ENCODE measurements at regions not wholly inside any gene's neighbourhood (a gene's known extent, or its start where the extent isn't known, plus 50 kb on each side); places are given as distances from the start of the nearest gene placed in this dataset.
"Not testable (repeated sequence)": the region's sequence is repeated elsewhere in the genome, so short reads cannot be mapped to it uniquely, and the experiment has no call there.

DNA sequence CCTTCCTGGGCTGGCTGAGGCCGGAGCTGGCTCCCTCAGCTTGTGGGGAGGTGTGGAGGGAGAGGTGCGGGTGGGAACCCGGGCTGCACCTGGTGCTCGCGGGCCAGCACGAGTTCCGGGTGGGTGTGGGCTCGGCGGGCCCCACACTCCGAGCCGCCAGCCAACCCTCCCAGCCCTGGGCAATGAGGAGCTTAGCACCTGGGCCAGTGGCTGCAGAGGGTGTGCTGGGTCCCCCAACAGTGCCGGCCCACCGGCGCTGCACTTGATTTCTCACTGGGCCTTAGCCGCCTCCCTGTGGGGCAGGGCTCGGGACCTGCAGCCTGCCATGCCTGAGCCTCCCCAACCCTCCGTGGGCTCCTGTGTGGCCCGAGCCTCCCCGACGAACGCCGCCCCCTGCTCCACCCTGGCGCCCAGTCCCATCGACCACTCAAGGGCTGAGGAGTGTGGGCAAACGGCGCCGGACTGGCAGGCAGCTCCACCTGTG lies 182.7 kb upstream of the PAQR3 start:
- Histone ChIP-seq H3K9me3 (peaks cover 15 to 68% (median 48%) of the 10 kb centered on the region in 4 donors), H3K36me3 (no peaks in the 10 kb centered on the region), H3K4me3 (no peak overlapping the region), H3K27ac (no peak overlapping the region), H3K4me1 (no peaks in the 10 kb centered on the region), H3K27me3 (no peaks in the 10 kb centered on the region)
- WGBS, 5 donors = 92 to 97% (median 95%) methylated on average over 11 to 27 of the region's 27 CpGs
- intact Hi-C loops (cut with DNase I; ENCODE audit: low total_unique reads) = no loop called here
- TF ChIP-seq POLR2AphosphoS5 (IDR thresholded peaks at IDR 0.05) (no peak), EP300 (IDR thresholded peaks at IDR 0.05) (no peak), POLR2A (IDR thresholded peaks at IDR 0.05) (no peak)
- TF ChIP-seq, protein P1, sequence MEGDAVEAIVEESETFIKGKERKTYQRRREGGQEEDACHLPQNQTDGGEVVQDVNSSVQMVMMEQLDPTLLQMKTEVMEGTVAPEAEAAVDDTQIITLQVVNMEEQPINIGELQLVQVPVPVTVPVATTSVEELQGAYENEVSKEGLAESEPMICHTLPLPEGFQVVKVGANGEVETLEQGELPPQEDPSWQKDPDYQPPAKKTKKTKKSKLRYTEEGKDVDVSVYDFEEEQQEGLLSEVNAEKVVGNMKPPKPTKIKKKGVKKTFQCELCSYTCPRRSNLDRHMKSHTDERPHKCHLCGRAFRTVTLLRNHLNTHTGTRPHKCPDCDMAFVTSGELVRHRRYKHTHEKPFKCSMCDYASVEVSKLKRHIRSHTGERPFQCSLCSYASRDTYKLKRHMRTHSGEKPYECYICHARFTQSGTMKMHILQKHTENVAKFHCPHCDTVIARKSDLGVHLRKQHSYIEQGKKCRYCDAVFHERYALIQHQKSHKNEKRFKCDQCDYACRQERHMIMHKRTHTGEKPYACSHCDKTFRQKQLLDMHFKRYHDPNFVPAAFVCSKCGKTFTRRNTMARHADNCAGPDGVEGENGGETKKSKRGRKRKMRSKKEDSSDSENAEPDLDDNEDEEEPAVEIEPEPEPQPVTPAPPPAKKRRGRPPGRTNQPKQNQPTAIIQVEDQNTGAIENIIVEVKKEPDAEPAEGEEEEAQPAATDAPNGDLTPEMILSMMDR (IDR thresholded peaks at IDR 0.05) = no peak
- no peak for DNase-seq

DNA sequence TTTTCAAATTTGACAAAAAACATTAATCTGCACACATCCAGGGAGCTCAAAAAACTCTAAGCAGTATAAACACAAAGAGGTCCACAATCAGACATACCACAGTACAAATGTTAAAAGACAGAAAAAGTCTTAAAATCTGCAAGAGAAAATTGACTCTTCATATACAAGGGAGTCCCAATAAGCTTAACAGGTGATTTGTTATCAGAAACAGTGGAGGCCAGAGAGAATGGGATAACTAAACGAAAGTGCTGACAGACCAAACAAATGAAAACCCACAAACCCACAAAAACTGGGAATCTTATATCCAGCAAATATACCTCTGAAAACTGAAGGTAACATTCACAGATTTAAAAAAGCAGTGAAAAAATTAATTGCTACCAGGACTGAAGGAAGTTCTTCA lies 182.0 kb upstream of the PAQR3 start:
- 84 to 90% (median 88%) methylated on average over 1 of the region's 1 CpG for WGBS, 5 donors
- intact Hi-C loops (cut with DNase I; ENCODE audit: low total_unique reads) = no loop called here
- Histone ChIP-seq H3K27ac (no peak overlapping the region), H3K27me3 (no peaks in the 10 kb centered on the region), H3K4me3 (no peak overlapping the region), H3K9me3 (peaks cover 15 to 71% (median 49%) of the 10 kb centered on the region in 4 donors), H3K4me1 (no peaks in the 10 kb centered on the region), H3K36me3 (no peaks in the 10 kb centered on the region)
- TF ChIP-seq EP300 (IDR thresholded peaks at IDR 0.05) = no peak
- TF ChIP-seq POLR2A (IDR thresholded peaks at IDR 0.05) = no peak
- DNase-seq = no peak

DNA sequence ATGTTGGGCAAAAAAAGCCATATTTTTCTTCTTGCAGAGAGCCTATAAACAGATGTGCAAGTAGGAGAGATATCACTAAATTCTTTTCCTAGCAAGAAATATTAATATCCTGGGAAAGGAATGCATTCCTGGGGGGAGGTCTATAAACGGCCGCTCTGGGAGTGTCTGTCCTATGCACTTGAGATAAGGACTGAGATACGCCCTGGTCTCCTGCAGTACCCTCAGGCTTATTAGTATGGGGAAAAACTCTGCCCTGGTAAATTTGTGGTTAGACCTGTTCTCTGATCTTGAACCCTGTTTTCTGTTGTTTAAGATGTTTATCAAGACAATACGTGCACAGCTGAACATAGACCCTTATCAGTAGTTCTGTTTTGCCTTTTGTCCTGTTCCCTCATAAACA lies 177.8 kb upstream of the PAQR3 start:
- 77 to 91% (median 86%) methylated on average over 4 of the region's 4 CpGs for WGBS, 5 donors
- H3K4me3 ChIP-seq; H3K4me1 ChIP-seq; H3K27ac ChIP-seq; DNase-seq; intact Hi-C loops (cut with DNase I; ENCODE audit: low total_unique reads); H3K36me3 ChIP-seq; H3K27me3 ChIP-seq: not testable (repeated sequence)
- H3K9me3 ChIP-seq = peaks cover 10 to 52% (median 43%) of the 10 kb centered on the region in 4 donors

DNA sequence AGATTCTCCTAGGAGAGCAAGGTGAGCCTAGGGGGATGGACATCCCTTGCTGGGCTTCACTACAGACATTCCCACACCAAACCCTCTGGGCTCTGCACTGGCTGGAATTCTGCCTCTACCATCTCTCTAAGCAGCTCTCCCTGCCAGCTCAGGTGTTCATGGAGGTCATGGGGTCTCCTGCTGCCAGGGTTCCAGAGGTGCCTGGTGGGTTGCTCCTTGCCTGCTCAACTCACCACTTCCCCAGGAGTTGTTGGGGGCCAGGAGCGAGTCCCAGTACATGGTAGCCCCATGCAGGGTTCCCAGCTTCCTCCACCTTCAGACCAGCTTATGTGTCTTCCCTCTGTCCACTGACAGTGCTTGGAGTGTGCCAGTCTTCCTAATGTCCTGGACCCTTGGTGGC lies 167.8 kb upstream of the PAQR3 start:
- Histone ChIP-seq H3K36me3 (no peaks in the 10 kb centered on the region), H3K27me3 (no peaks in the 10 kb centered on the region), H3K27ac (no peak overlapping the region), H3K9me3 (no peaks in the 10 kb centered on the region), H3K4me3 (no peak overlapping the region), H3K4me1 (no peaks in the 10 kb centered on the region)
- TF ChIP-seq EP300 (IDR thresholded peaks at IDR 0.05) (no peak), POLR2A (IDR thresholded peaks at IDR 0.05) (no peak), POLR2AphosphoS5 (IDR thresholded peaks at IDR 0.05) (no peak)
- TF ChIP-seq, protein P1 (IDR thresholded peaks at IDR 0.05) = no peak
- intact Hi-C loops (cut with DNase I; ENCODE audit: low total_unique reads) = no loop called here
- no peak for DNase-seq
- WGBS, 5 donors = 75 to 95% (median 89%) methylated on average over 1 of the region's 1 CpG

DNA sequence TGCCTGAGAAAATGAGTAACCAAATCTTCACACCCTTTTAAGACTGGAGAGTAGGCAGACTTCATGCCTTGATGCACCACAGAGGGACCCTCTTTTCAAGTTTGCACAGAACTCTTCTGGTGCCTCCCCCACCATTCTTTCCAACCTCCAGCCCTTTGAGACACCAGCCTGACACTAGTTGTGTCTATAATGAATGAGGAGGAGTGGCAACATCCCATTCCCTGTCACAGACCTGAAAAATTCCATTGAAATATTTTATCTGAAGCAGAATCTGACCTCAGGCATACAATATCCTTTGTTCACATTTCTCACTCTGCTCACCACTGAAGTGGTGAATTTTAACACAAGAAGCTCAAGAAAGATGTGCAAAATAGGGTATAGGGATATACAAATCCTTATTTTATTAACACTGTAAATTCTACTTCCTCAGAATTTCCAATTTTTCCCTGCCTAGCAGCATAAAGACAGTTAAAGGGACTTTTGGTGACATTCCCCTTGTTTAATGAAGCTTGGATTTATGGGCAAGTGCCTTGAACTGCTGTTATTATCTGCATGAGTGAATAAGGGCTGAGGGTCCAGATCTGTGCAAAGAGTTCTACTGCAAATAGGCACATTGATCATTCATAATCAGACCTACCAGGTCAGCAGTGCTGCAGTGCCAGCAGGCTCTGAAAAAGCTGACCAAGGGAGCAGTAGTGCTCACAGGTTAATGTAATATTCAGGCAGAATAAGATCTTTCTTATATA lies 149.9 kb upstream of the PAQR3 start:
- Histone ChIP-seq H3K27me3 (no peaks in the 10 kb centered on the region), H3K9me3 (no peaks in the 10 kb centered on the region), H3K27ac (no peak overlapping the region), H3K4me3 (no peak overlapping the region), H3K36me3 (no peaks in the 10 kb centered on the region), H3K4me1 (no peaks in the 10 kb centered on the region)
- TF ChIP-seq, protein P1 (IDR thresholded peaks at IDR 0.05) = no peak
- TF ChIP-seq EP300 (IDR thresholded peaks at IDR 0.05) (no peak), POLR2A (IDR thresholded peaks at IDR 0.05) (no peak), POLR2AphosphoS5 (IDR thresholded peaks at IDR 0.05) (no peak)
- intact Hi-C loops (cut with DNase I; ENCODE audit: low total_unique reads) = no loop called here
- DNase-seq = no peak

Measured in stomach (tissue), 8 donors.